ENCODE measurements at regions not wholly inside any gene's neighbourhood (a gene's known extent, or its start where the extent isn't known, plus 50 kb on each side); places are given as distances from the start of the nearest gene placed in this dataset.
"Not testable (repeated sequence)": the region's sequence is repeated elsewhere in the genome, so short reads cannot be mapped to it uniquely, and the experiment has no call there.

GRCh38 chr9:85792057-85792456, 50.3 kb upstream of the AGTPBP1 start:
- H3K36me3 Mint-ChIP-seq (ENCODE audit: low read depth); H3K4me1 Mint-ChIP-seq (ENCODE audit: low read depth); H3K27me3 Mint-ChIP-seq; DNase-seq; H3K27ac Mint-ChIP-seq; H3K4me3 Mint-ChIP-seq; H3K9me3 Mint-ChIP-seq: not testable (repeated sequence)

- DNase-seq; H3K4me3 Mint-ChIP-seq; H3K36me3 Mint-ChIP-seq (ENCODE audit: low read depth); H3K27ac Mint-ChIP-seq; H3K9me3 Mint-ChIP-seq; H3K27me3 Mint-ChIP-seq: not testable (repeated sequence)
- peaks cover 11% of the 10 kb centered on the region for H3K4me1 Mint-ChIP-seq (ENCODE audit: low read depth)
Observed at GRCh38 chr9:85802978-85803695, 61.4 kb upstream of the AGTPBP1 start.

- not testable (repeated sequence) for H3K4me3 Mint-ChIP-seq, H3K27ac Mint-ChIP-seq, H3K27me3 Mint-ChIP-seq, DNase-seq, H3K9me3 Mint-ChIP-seq
- Mint-ChIP-seq H3K4me1 (ENCODE audit: low read depth) (peaks cover 11% of the 10 kb centered on the region), H3K36me3 (ENCODE audit: low read depth) (peaks cover 23% of the 10 kb centered on the region)
Observed at GRCh38 chr9:85804847-85805133, 63.0 kb upstream of the AGTPBP1 start.

GRCh38 chr9:85805134-85806005, 63.6 kb upstream of the AGTPBP1 start:
- Mint-ChIP-seq H3K4me1 (ENCODE audit: low read depth) (peaks cover 11% of the 10 kb centered on the region), H3K4me3 (peak overlapping the region; percentile 81), H3K27ac (peak overlapping the region; percentile 76), H3K36me3 (ENCODE audit: low read depth) (peaks cover 23% of the 10 kb centered on the region)
- not testable (repeated sequence) for H3K9me3 Mint-ChIP-seq, H3K27me3 Mint-ChIP-seq
- DNase-seq: peak; percentile 79

- not testable (repeated sequence) for H3K27me3 Mint-ChIP-seq, DNase-seq, H3K9me3 Mint-ChIP-seq, H3K4me3 Mint-ChIP-seq, H3K27ac Mint-ChIP-seq
- Mint-ChIP-seq H3K4me1 (ENCODE audit: low read depth) (peaks cover 11% of the 10 kb centered on the region), H3K36me3 (ENCODE audit: low read depth) (peaks cover 33% of the 10 kb centered on the region)
Observed at GRCh38 chr9:85808329-85808728, 66.6 kb upstream of the AGTPBP1 start.

GRCh38 chr9:85813388-85813787, 71.6 kb upstream of the AGTPBP1 start:
- H3K27me3 Mint-ChIP-seq; H3K27ac Mint-ChIP-seq; H3K4me3 Mint-ChIP-seq; H3K4me1 Mint-ChIP-seq (ENCODE audit: low read depth); H3K9me3 Mint-ChIP-seq; DNase-seq: not testable (repeated sequence)
- peaks cover 28% of the 10 kb centered on the region for H3K36me3 Mint-ChIP-seq (ENCODE audit: low read depth)

- not testable (repeated sequence) for H3K4me3 Mint-ChIP-seq; H3K27ac Mint-ChIP-seq; H3K27me3 Mint-ChIP-seq; H3K9me3 Mint-ChIP-seq; H3K4me1 Mint-ChIP-seq (ENCODE audit: low read depth); DNase-seq
- H3K36me3 Mint-ChIP-seq (ENCODE audit: low read depth): peaks cover 20% of the 10 kb centered on the region
Observed at GRCh38 chr9:85814800-85815199, 73.0 kb upstream of the AGTPBP1 start.

GRCh38 chr9:85818971-85819370, 77.2 kb upstream of the AGTPBP1 start:
- H3K27ac Mint-ChIP-seq; DNase-seq; H3K9me3 Mint-ChIP-seq; H3K27me3 Mint-ChIP-seq; H3K4me3 Mint-ChIP-seq; H3K4me1 Mint-ChIP-seq (ENCODE audit: low read depth): not testable (repeated sequence)
- peaks cover 23% of the 10 kb centered on the region for H3K36me3 Mint-ChIP-seq (ENCODE audit: low read depth)

- not testable (repeated sequence) for H3K4me1 Mint-ChIP-seq (ENCODE audit: low read depth); DNase-seq; H3K9me3 Mint-ChIP-seq; H3K4me3 Mint-ChIP-seq; H3K27me3 Mint-ChIP-seq; H3K27ac Mint-ChIP-seq
- H3K36me3 Mint-ChIP-seq (ENCODE audit: low read depth): peaks cover 30% of the 10 kb centered on the region
Observed at GRCh38 chr9:85820598-85820997, 78.8 kb upstream of the AGTPBP1 start.

- H3K9me3 Mint-ChIP-seq; H3K4me3 Mint-ChIP-seq; H3K27me3 Mint-ChIP-seq; H3K27ac Mint-ChIP-seq; H3K4me1 Mint-ChIP-seq (ENCODE audit: low read depth); DNase-seq: not testable (repeated sequence)
- peaks cover 28% of the 10 kb centered on the region for H3K36me3 Mint-ChIP-seq (ENCODE audit: low read depth)
Observed at GRCh38 chr9:85824949-85825348, 83.2 kb upstream of the AGTPBP1 start.

- H3K4me1 Mint-ChIP-seq (ENCODE audit: low read depth); H3K27ac Mint-ChIP-seq; DNase-seq; H3K9me3 Mint-ChIP-seq; H3K27me3 Mint-ChIP-seq; H3K4me3 Mint-ChIP-seq: not testable (repeated sequence)
- peaks cover 40% of the 10 kb centered on the region for H3K36me3 Mint-ChIP-seq (ENCODE audit: low read depth)
Observed at GRCh38 chr9:85834591-85834990, 92.8 kb upstream of the AGTPBP1 start.

- H3K27me3 Mint-ChIP-seq; DNase-seq; H3K4me1 Mint-ChIP-seq (ENCODE audit: low read depth); H3K4me3 Mint-ChIP-seq; H3K9me3 Mint-ChIP-seq; H3K27ac Mint-ChIP-seq: not testable (repeated sequence)
- H3K36me3 Mint-ChIP-seq (ENCODE audit: low read depth): peaks cover 48% of the 10 kb centered on the region
Observed at GRCh38 chr9:85843949-85844348, 97.0 kb upstream of the NAA35 start.

- H3K27me3 Mint-ChIP-seq; H3K4me1 Mint-ChIP-seq (ENCODE audit: low read depth); H3K4me3 Mint-ChIP-seq; DNase-seq; H3K9me3 Mint-ChIP-seq; H3K27ac Mint-ChIP-seq: not testable (repeated sequence)
- peaks cover 37% of the 10 kb centered on the region for H3K36me3 Mint-ChIP-seq (ENCODE audit: low read depth)
Observed at GRCh38 chr9:85847782-85848181, 93.2 kb upstream of the NAA35 start.

GRCh38 chr9:85858056-85858750, 82.7 kb upstream of the NAA35 start:
- no peak for DNase-seq
- H3K36me3 Mint-ChIP-seq (ENCODE audit: low read depth): peaks cover 18% of the 10 kb centered on the region
- H3K27ac Mint-ChIP-seq: no peak overlapping the region
- H3K9me3 Mint-ChIP-seq: no peaks in the 10 kb centered on the region
- no peaks in the 10 kb centered on the region for H3K27me3 Mint-ChIP-seq
- H3K4me3 Mint-ChIP-seq: no peak overlapping the region
- H3K4me1 Mint-ChIP-seq (ENCODE audit: low read depth): peaks cover 7% of the 10 kb centered on the region

- Mint-ChIP-seq H3K36me3 (ENCODE audit: low read depth) (peaks cover 21% of the 10 kb centered on the region), H3K27me3 (no peaks in the 10 kb centered on the region), H3K9me3 (no peaks in the 10 kb centered on the region), H3K4me3 (no peak overlapping the region), H3K27ac (no peak overlapping the region), H3K4me1 (ENCODE audit: low read depth) (peaks cover 7% of the 10 kb centered on the region)
- no peak for DNase-seq
Observed at GRCh38 chr9:85859765-85860164, 81.2 kb upstream of the NAA35 start.

All from activated T-cell treated with anti-CD3 and anti-CD28 coated beads, Interleukin-2, amount 50 U/mL, for 24 hours (primary cell).